ENCODE measurements at regions not wholly inside any gene's neighbourhood (a gene's known extent, or its start where the extent isn't known, plus 50 kb on each side); places are given as distances from the start of the nearest gene placed in this dataset.

- H3K4me1 ChIP-seq (replicated peaks), result no peaks in the 10 kb centered on the region
- H3K36me3 ChIP-seq, result no peaks in the 10 kb centered on the region
- no peak overlapping the region for H3K4me3 ChIP-seq
- intact Hi-C loops (cut with DNase I), result no loop called here
- no peaks in the 10 kb centered on the region for H3K27me3 ChIP-seq (replicated peaks; ENCODE audit: insufficient read depth)
- no peak for TF ChIP-seq POLR2AphosphoS5 (IDR thresholded peaks at IDR 0.05)
- H3K27ac ChIP-seq, result no peak overlapping the region
- H3K9me3 ChIP-seq, result no peaks in the 10 kb centered on the region
- DNase-seq (ENCODE audit: low spot score), result no peak
- 86% methylated on average over 1 of the region's 1 CpG for WGBS
Measured at GRCh38 chr3:181976526-181976925, 264.8 kb downstream of the SOX2 start.

GRCh38 chr3:181985386-181985785 lies 273.7 kb downstream of the SOX2 start:
- Histone ChIP-seq H3K27ac (no peak overlapping the region), H3K27me3 (replicated peaks; ENCODE audit: insufficient read depth) (no peaks in the 10 kb centered on the region), H3K4me3 (no peak overlapping the region), H3K9me3 (no peaks in the 10 kb centered on the region), H3K4me1 (replicated peaks) (no peaks in the 10 kb centered on the region), H3K36me3 (no peaks in the 10 kb centered on the region)
- intact Hi-C loops (cut with DNase I), result no loop called here
- 83% methylated on average over 2 of the region's 2 CpGs for WGBS
- TF ChIP-seq POLR2A (IDR thresholded peaks at IDR 0.05), result no peak
- TF ChIP-seq POLR2AphosphoS5 (IDR thresholded peaks at IDR 0.05), result no peak
- no peak for DNase-seq (ENCODE audit: low spot score)

- no peak overlapping the region for H3K4me3 ChIP-seq
- H3K27me3 ChIP-seq (replicated peaks; ENCODE audit: insufficient read depth), result no peaks in the 10 kb centered on the region
- intact Hi-C loops (cut with DNase I), result no loop called here
- H3K36me3 ChIP-seq, result no peaks in the 10 kb centered on the region
- TF ChIP-seq CTCF (IDR thresholded peaks at IDR 0.05) (no peak), POLR2A (IDR thresholded peaks at IDR 0.05) (no peak), POLR2AphosphoS5 (IDR thresholded peaks at IDR 0.05) (no peak)
- H3K4me1 ChIP-seq (replicated peaks), result no peaks in the 10 kb centered on the region
- no peak overlapping the region for H3K27ac ChIP-seq
- 84% methylated on average over 4 of the region's 4 CpGs for WGBS
- H3K9me3 ChIP-seq, result no peaks in the 10 kb centered on the region
- DNase-seq (ENCODE audit: low spot score), result no peak
Measured at GRCh38 chr3:181987736-181988135, 276.0 kb downstream of the SOX2 start.

GRCh38 chr3:181998828-181999227 lies 287.1 kb downstream of the SOX2 start:
- intact Hi-C loops (cut with DNase I), result no loop called here
- 67% methylated on average over 4 of the region's 4 CpGs for WGBS
- no peak overlapping the region for H3K4me3 ChIP-seq
- no peaks in the 10 kb centered on the region for H3K9me3 ChIP-seq
- TF ChIP-seq POLR2A (IDR thresholded peaks at IDR 0.05) (no peak), POLR2AphosphoS5 (IDR thresholded peaks at IDR 0.05) (no peak), CTCF (IDR thresholded peaks at IDR 0.05) (no peak)
- H3K27me3 ChIP-seq (replicated peaks; ENCODE audit: insufficient read depth), result no peaks in the 10 kb centered on the region
- DNase-seq (ENCODE audit: low spot score), result no peak
- H3K4me1 ChIP-seq (replicated peaks), result no peaks in the 10 kb centered on the region
- H3K27ac ChIP-seq, result no peak overlapping the region
- no peaks in the 10 kb centered on the region for H3K36me3 ChIP-seq

GRCh38 chr3:181999314-181999713 lies 287.6 kb downstream of the SOX2 start:
- Histone ChIP-seq H3K4me3 (no peak overlapping the region), H3K9me3 (no peaks in the 10 kb centered on the region), H3K4me1 (replicated peaks) (no peaks in the 10 kb centered on the region), H3K27ac (no peak overlapping the region), H3K27me3 (replicated peaks; ENCODE audit: insufficient read depth) (no peaks in the 10 kb centered on the region), H3K36me3 (no peaks in the 10 kb centered on the region)
- 76% methylated on average over 6 of the region's 6 CpGs for WGBS
- intact Hi-C loops (cut with DNase I), result no loop called here
- TF ChIP-seq CTCF (IDR thresholded peaks at IDR 0.05) (no peak), POLR2AphosphoS5 (IDR thresholded peaks at IDR 0.05) (no peak), POLR2A (IDR thresholded peaks at IDR 0.05) (no peak)
- DNase-seq (ENCODE audit: low spot score), result no peak

GRCh38 chr3:182000447-182000846 lies 288.7 kb downstream of the SOX2 start:
- intact Hi-C loops (cut with DNase I), result no loop called here
- Histone ChIP-seq H3K36me3 (no peaks in the 10 kb centered on the region), H3K4me1 (replicated peaks) (no peaks in the 10 kb centered on the region), H3K4me3 (no peak overlapping the region), H3K9me3 (no peaks in the 10 kb centered on the region), H3K27ac (no peak overlapping the region), H3K27me3 (replicated peaks; ENCODE audit: insufficient read depth) (no peaks in the 10 kb centered on the region)
- WGBS, result 48% methylated on average over 5 of the region's 5 CpGs
- DNase-seq (ENCODE audit: low spot score), result no peak
- TF ChIP-seq POLR2A (IDR thresholded peaks at IDR 0.05) (no peak), CTCF (IDR thresholded peaks at IDR 0.05) (no peak), POLR2AphosphoS5 (IDR thresholded peaks at IDR 0.05) (no peak)

All from prostate gland (tissue), 2 donors.